ENCODE measurements at regions not wholly inside any gene's neighbourhood (a gene's known extent, or its start where the extent isn't known, plus 50 kb on each side); places are given as distances from the start of the nearest gene placed in this dataset.
"Not testable (repeated sequence)": the region's sequence is repeated elsewhere in the genome, so short reads cannot be mapped to it uniquely, and the experiment has no call there.

DNA sequence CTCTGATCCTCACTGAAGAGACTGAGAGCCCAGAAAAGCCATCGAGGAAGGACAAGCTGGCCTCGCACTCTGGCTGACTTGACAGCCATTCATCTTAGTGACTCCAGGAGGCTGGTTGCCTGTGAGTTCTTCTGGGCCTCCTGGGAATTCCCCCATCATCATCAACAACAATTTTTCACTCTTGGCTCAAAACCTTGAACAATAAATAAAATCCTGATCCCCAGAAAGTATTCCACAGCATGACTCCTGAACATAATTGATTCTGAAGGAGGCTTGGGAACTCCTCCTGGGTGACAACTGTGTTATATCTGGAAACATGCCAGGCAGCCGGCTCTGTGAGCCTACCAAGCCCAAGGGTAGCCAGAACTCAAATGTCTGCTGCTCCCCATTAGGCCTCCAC is 188.6 kb downstream of the SHQ1 start:
- DNase-seq = no peak

GRCh38 chr3:72659188-72659587 is 189.1 kb downstream of the SHQ1 start:
- DNase-seq = no peak

DNA sequence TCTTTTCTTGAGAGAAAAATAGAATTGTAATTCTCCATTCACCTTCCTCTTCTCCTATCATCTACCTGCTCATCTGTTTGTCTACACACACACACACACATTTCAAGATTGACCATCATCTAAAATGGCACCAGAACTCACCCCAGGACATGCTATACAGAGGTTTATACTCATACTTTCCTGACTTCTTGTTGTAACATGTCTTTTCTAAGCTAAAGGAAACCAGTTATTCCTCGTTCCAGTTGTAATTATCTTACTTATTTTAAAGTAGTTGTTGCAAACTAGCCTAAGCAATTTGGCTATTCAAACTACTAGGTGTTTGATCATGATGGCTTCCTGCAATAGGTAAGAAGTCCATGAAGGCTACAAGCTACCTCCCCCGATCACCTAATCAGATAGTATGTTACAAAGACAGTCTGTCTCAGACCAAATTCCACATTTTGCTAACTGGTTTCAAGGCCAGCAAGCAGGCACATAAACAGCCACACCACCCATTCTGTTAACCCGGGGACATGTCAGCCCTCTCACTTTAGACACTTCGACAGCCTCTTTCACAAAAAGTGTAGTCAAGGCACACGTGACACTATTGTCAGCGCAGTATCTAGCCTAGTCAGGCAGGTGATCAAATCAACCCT is 189.7 kb downstream of the SHQ1 start:
- no peak for DNase-seq

GRCh38 chr3:72657666-72658065 is 190.6 kb downstream of the SHQ1 start:
- DNase-seq = peak; percentile 30

DNA sequence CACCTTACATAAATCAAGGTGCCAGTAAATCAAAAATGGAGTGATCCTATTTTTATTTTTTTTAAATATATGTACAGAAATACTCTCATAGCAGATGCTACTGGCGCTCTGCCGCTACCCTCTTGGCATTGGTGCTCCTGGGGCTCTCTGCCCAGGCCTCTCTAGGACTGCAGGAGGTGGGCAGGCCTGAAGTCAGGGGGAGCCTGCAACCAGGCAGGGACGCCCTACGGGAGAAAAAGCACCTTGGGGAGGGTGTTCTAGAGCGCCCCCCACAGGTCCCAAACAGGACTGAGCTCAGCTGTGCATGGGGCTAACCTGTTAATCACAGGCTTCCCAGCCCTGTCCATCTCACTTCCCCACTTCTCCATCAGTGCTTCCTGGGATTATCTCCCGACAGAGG is 192.5 kb downstream of the SHQ1 start:
- no peak for DNase-seq

DNA sequence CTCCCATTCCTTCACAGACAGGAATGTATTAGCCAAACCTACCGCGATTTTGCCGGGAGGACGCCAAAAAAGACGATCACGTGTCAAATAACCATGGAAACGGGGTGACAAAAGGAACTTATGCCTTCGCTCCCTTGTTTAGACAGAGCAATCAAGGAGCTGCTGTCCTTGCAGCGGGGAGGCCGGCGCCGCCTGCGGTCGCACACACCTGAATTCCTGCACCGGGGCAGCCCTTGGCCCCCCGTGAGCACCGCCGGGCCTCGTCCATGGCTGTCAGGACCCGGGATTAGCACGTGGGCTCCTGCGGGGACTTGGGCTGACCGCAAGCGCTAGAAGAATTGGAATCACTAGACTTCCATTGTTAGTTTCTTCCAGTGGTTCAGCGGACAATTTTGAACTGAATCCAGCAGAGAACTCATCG is 193.1 kb downstream of the SHQ1 start:
- DNase-seq = no peak

DNA sequence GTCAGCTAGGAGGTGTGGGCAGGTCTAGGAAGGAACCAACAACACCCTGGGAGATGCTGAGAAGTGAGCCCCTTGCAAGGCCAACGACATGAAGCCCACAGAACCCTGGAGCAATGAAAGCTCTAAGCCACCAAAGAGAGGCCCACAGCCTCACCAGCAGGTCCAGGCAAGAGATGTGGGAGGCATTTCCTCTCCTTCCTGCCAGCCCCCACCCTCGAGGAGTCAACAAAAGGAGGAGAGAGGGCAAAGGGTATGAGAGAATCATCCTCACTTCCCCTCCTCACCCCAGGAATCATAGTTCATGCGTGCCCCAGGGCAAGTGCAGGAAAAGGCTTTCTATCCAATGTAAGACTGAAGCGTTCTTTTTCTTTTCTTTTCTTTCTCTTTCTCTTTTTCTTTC is 195.8 kb downstream of the SHQ1 start:
- DNase-seq = no peak

DNA sequence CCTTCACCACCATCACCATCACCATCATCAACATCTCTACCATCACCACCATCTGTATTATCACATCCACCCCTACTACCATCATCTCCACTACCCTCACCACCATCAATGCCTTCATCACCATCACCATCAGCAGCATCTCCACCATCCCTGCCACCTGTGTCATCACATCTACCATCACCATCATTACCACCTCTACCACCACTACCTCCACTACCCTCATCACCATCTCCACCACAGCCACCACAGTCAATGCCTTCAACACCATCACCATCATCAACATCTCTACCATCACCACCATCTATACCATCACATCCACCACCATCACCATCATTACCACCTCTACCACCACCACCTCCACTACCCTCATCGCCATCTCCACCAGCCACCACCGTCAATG is 196.7 kb downstream of the SHQ1 start:
- no peak for DNase-seq

GRCh38 chr3:72646263-72646662 is 202.0 kb downstream of the SHQ1 start:
- no peak for DNase-seq

DNA sequence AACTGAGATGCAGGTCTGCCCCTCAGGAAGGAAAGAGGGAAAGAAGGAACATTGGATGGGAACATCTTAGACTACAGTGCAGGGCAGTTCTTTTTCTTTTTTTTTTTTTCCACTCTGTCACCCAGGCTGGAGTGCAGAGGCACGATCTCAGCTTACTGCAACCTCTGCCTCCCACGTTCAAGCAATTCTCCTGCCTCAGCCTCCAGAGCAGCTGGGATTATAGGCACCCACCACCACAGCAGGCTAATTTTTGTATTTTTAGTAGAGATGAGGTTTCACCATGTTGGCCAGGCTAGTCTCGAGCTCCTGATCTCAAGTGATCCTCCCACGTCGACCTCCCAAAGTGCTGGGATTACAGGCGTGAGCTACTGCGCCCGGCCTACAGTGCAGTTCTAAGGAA is 204.6 kb downstream of the SHQ1 start:
- DNase-seq = not testable (repeated sequence)

DNA sequence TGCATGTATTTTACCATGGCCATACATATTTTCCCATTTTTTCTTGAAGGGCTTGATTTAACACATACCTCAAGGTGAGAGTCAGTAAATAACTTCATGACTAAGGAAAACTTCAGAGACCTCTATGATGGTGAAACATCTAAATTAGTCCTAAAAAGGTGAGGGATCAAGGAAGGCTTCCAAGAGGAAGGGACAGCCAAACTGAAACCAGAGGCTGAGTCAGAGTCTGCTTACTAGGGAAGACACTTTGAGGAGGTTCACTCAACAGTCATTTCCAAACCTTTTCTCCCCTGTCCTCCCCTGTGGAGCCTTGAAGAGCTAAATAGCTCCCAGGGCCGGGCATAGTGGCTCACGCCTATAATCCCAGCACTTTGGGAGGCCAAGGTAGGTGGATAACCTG is 206.6 kb downstream of the SHQ1 start:
- no peak for DNase-seq

- no peak for DNase-seq
These were observed 207.2 kb downstream of the SHQ1 start for GRCh38 chr3:72641072-72641471.

DNA sequence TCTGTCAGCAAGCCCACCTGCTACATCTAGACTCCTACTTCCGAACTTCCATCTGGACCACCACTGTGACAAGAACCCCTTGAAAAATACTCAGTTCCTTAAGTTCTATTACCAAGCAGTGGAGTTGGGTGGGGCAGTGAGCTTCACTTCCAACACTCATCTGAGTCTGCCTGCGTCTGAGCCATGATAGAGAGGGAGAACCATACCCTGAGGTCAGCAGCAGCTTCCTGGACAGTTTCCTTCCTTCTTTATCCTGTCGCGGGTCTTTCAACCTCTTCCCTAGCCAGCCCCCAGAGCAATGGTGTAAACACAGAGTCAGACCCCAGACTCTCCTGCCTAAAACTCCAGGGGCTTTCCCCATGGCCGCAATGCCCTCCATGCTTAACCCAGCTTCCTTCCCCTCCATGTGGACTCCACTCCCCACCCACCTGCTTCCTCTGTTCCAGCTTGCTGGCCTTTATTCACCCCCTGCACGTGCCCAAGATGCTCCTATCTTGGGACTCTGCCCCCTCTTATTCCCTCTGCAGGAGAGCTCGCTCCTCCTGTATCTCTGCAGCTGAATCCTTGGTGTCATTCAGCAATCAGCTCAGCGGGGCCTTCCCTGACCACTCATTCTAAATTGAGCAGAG is 211.2 kb downstream of the SHQ1 start:
- DNase-seq = no peak

DNA sequence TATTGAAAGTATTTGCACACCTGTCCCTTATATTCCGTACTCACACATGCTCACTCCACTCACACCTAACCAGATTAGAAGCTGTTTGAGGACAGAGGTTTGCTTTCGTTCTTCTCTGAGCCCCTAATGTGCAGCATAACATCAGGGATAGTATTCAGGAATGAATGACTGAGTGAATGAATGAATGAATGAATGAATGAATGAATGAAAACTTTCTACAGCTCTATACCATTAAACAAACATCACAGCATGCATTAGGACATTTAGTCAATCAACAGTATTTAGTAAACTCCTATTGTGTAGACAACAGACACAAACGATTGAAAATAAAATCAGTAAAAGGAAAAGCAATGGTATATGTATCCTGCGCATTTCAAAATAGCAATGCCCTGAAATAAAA is 212.7 kb downstream of the SHQ1 start:
- no peak for DNase-seq

DNA sequence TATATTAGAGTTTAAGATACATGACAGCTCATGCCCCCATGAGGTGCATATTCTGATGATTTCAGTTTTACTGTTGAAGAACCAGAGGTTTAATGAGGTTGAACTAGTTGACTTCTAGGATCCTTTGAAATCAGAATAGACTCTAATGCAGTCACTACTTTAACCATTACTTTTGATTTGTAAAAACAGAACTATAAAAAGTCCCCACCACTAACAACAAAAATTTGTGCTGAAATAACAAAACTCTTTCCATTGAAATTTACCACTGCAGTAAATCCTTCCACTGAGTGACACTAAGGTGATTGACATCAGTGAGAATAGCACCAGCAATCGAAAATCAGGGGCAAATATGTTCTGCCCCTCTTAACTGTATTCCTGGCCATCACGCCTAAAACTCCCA is 214.1 kb downstream of the SHQ1 start:
- no peak for DNase-seq

DNA sequence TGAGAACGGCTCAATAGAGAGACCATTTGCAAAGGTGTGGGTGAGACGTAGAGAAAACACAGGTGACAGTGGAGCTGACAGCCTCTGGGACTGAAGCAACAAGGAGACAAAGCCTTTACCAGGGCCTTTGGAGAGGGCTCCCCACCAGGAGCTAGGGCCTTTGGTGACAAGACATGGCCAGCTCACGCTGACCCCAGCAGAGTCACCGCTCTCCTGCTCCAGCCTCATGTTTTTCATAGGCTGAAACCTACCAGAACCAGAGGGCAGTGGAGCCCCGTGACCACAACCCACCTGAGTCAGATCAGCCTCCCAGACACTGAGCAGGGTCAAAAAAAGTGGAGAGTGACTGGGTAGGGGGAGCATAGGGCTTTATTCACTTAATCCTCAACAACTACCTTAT is 214.7 kb downstream of the SHQ1 start:
- DNase-seq = no peak

GRCh38 chr3:72633121-72633520 is 215.1 kb downstream of the SHQ1 start:
- DNase-seq = no peak

DNA sequence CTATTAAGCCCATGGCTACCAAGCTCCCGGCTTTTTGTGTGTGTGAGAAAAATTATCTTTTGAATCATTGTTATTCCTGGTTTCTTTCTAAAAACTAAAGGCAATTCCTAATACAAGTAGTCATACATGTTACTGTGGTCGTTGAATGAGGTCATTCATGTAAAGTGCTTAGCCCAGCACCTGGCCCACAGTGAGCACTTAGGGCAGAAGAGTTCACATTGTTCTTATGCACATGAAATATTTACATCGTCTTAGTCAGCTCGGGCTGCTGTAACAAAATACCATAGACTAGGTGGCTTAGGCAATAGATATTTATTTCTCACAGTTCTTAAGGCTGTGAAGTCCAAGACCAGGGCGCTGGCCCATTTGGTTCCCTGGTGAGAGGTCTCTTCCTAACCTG is 216.1 kb downstream of the SHQ1 start:
- DNase-seq = no peak

DNA sequence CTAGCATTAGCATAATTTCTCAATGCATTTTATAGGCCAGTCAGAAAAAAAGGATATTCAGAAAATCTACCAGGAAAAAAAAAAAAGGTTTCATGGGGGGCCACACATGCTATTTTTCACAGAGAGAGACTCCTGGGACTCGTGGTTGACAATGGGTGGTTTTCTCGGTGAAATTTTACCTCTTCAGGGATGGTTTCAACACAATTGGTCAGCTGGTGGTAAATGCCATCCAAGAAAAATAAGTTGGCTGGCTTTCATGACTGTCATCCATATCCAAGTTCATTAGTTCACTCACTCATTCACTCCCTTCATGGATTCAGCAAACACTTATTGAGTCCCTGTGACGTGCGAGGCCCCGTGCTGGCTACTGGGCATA is 217.3 kb downstream of the SHQ1 start:
- DNase-seq = no peak

DNA sequence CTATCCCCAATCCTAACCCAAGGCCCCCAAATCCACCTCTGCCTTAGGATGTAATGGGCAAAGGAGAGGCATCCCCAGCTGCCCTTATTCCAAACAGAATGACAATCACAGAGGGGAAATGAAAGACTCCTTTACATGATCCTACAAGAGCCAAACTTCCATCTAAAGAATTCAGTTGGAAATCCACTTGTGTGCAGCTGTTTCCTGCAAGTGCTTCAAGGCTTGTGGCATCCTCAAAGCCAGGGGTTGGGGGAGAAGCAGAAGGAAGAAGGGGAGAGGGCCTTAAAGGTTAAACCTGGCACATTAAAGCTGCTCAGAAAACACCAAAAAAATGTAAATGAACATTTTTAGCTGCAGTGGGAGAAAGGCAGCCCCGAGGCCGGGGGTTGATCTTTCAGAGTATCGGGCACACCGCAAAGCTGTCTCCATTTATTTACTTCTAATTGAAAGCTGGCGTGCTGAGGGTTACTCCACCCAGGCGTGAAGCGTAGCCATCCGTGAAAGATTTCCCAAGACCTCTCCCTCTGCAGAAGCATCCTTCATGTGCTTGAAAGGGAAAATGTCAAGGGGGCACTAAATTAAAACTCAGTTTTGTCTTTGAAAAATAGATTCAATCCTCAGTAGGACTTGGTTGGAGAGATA is 217.8 kb downstream of the SHQ1 start:
- DNase-seq = no peak

DNA sequence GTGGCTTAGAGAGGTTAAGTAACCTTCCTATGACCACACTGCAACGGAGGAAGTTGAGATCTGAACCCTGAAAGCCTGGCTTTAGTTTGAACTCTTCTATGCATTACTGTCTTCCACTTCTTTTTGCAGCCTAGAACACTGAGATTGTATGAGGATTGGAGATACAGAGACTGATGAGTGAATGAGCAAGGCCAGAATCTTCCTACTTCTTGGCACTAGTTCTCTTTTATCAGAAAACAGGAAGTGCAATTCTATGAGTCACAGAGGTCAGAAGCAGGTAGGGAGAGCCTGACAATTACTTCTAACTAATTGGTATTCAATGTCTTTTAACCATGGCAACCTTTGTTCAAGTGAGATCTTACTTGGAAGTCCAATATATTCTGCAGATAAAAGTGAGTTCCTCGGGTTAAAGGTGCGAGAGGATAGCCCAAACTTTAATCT is 219.0 kb downstream of the SHQ1 start:
- DNase-seq = no peak

GRCh38 chr3:72628065-72628464 is 220.2 kb downstream of the SHQ1 start:
- DNase-seq = no peak

DNA sequence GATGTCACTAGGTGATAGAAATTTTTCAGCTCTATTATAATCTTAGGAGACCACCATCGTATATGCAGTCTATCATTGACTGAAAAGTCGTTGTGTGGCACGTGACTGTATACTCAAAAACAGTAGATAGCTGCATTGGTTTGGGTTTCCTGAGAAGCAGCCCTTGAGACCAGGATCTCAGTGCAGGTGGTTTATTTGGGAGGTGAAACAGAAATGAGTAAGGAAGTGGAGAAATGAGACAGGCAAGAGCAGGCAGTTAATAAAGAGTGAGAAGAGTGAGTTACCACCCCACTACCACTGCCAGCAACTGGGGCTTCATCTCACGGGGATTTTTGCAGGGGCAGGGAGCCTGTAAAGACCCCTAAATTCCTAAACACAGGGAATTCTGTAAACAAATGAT is 221.0 kb downstream of the SHQ1 start:
- no peak for DNase-seq

DNA sequence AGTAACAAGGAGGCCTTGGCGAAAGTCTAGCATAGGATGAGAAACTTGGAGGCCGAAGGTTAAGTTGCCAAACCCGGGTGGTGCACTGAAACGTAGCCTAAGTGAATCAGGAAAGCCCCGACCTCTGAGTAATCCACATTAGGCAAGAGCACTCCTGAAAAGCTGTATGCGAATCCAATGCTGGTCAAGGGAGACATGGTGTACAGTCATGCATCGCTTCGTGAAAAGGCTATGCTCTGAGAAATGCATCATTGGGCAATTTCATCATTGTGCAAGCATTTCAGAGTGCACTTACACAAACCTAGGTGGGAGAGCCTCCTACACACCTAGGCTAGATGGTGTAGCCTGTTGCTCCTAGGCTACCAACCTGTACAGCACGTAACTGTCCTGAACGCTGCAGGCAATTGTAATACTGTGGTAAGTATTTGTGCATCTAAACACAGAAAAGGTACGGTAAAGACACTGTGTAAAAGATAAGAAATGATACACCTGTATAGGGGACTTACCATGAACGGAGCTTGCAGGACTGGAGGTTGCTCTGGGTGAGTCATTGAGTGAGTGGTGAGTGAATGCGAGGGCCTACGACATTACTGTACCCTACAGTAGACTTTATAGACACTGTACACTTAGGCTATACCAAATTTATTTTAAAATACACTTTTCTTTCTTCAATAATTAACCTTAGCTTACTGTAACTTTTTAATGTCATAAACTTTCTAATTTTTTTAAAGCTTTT is 222.5 kb downstream of the SHQ1 start:
- DNase-seq = no peak
